Activated naive CD8-positive, alpha-beta T cell treated with anti-CD3 and anti-CD28 coated beads, Interleukin-2, amount 10 ng/mL, durations not matched to agents 7 days and 5 days (primary cell): ENCODE measurements at regions not wholly inside any gene's neighbourhood (a gene's known extent, or its start where the extent isn't known, plus 50 kb on each side); places are given as distances from the start of the nearest gene placed in this dataset.
"Not testable (repeated sequence)": the region's sequence is repeated elsewhere in the genome, so short reads cannot be mapped to it uniquely, and the experiment has no call there.

Experiments used
- ATAC-seq: fragments of 150-1000 bp; cut with Tn5 transposase; one replicate; pipeline ENCODE4 v1.10.0; 2021; ENCODE audit warnings: low read depth, moderate library complexity
- POLR2A ChIA-PET: fragments of 350-600 bp; sonication (Branson Sonifier 250); formaldehyde crosslinking; loops from one replicate; lab custom pipeline; 2021; ENCODE audit warnings: antibody characterized with exemption; lab: Charles Lee
- DNase-seq: peaks from one replicate; pipeline ENCODE4 v3.0.0; 2021
- H3K27ac Mint-ChIP-seq: one replicate; pipeline ENCODE4 v1.8.0; 2022; ENCODE audit warnings: mild to moderate bottlenecking, mixed read lengths
- H3K27me3 Mint-ChIP-seq: one replicate; pipeline ENCODE4 v1.8.0; 2022; ENCODE audit warnings: mild to moderate bottlenecking, moderate library complexity, mixed read lengths
- H3K36me3 Mint-ChIP-seq: one replicate; pipeline ENCODE4 v1.8.0; 2021; ENCODE audit warnings: mild to moderate bottlenecking, mixed read lengths
- H3K4me1 Mint-ChIP-seq: one replicate; pipeline ENCODE4 v1.8.0; 2021; ENCODE audit warnings: mixed read lengths
- H3K4me3 Mint-ChIP-seq: one replicate; pipeline ENCODE4 v1.8.0; 2022; ENCODE audit warnings: mild to moderate bottlenecking, moderate library complexity, mixed read lengths
- H3K9me3 Mint-ChIP-seq: one replicate; pipeline ENCODE4 v1.8.0; 2021; ENCODE audit warnings: mixed read lengths

GRCh38 chr5:6083311-6083978, 294.9 kb downstream of the MED10 start:
- POLR2A ChIA-PET: no interaction called here
- no peak for DNase-seq
- H3K4me1 Mint-ChIP-seq: no peaks in the 10 kb centered on the region
- H3K4me3 Mint-ChIP-seq: no peak overlapping the region
- H3K9me3 Mint-ChIP-seq: no peaks in the 10 kb centered on the region
- H3K27me3 Mint-ChIP-seq: no peaks in the 10 kb centered on the region
- no peak for ATAC-seq
- H3K36me3 Mint-ChIP-seq: no peaks in the 10 kb centered on the region
- no peak overlapping the region for H3K27ac Mint-ChIP-seq

GRCh38 chr5:6082685-6083084, 295.7 kb downstream of the MED10 start:
- H3K27ac Mint-ChIP-seq: no peak overlapping the region

GRCh38 chr5:6081727-6082210, 296.6 kb downstream of the MED10 start:
- no peaks in the 10 kb centered on the region for H3K9me3 Mint-ChIP-seq
- no peak for DNase-seq
- H3K4me1 Mint-ChIP-seq: no peaks in the 10 kb centered on the region
- no peak overlapping the region for H3K27ac Mint-ChIP-seq
- no peak overlapping the region for H3K4me3 Mint-ChIP-seq
- ATAC-seq: no peak
- POLR2A ChIA-PET: no interaction called here
- no peaks in the 10 kb centered on the region for H3K27me3 Mint-ChIP-seq
- H3K36me3 Mint-ChIP-seq: no peaks in the 10 kb centered on the region

More at GRCh38 chr5:6082685-6083084, 295.7 kb downstream of the MED10 start:
- DNase-seq (no peak), ATAC-seq (no peak)
- H3K4me3 Mint-ChIP-seq: no peak overlapping the region
- POLR2A ChIA-PET: no interaction called here
- H3K36me3 Mint-ChIP-seq: no peaks in the 10 kb centered on the region
- no peaks in the 10 kb centered on the region for H3K9me3 Mint-ChIP-seq
- no peaks in the 10 kb centered on the region for H3K4me1 Mint-ChIP-seq
- H3K27me3 Mint-ChIP-seq: no peaks in the 10 kb centered on the region

GRCh38 chr5:6080930-6081726, 297.2 kb downstream of the MED10 start:
- Mint-ChIP-seq H3K36me3 (no peaks in the 10 kb centered on the region), H3K27me3 (no peaks in the 10 kb centered on the region), H3K4me3 (no peak overlapping the region), H3K27ac (no peak overlapping the region), H3K9me3 (no peaks in the 10 kb centered on the region), H3K4me1 (no peaks in the 10 kb centered on the region)
- POLR2A ChIA-PET: no interaction called here
- DNase-seq: no peak
- no peak for ATAC-seq

GRCh38 chr5:6080436-6080835, 297.9 kb downstream of the MED10 start:
- POLR2A ChIA-PET: no interaction called here
- no peaks in the 10 kb centered on the region for H3K4me1 Mint-ChIP-seq
- ATAC-seq (no peak), DNase-seq (no peak)
- H3K4me3 Mint-ChIP-seq: no peak overlapping the region
- H3K27ac Mint-ChIP-seq: no peak overlapping the region
- H3K27me3 Mint-ChIP-seq: no peaks in the 10 kb centered on the region
- no peaks in the 10 kb centered on the region for H3K36me3 Mint-ChIP-seq
- H3K9me3 Mint-ChIP-seq: no peaks in the 10 kb centered on the region

- DNase-seq: no peak
- Mint-ChIP-seq H3K27me3 (no peaks in the 10 kb centered on the region), H3K4me3 (no peak overlapping the region), H3K36me3 (no peaks in the 10 kb centered on the region), H3K9me3 (no peaks in the 10 kb centered on the region), H3K27ac (no peak overlapping the region), H3K4me1 (no peaks in the 10 kb centered on the region)
- no peak for ATAC-seq
- POLR2A ChIA-PET: no interaction called here
Observed at GRCh38 chr5:6078881-6079280, 299.5 kb downstream of the MED10 start.

GRCh38 chr5:6076341-6077239, 301.8 kb downstream of the MED10 start:
- H3K27me3 Mint-ChIP-seq: no peaks in the 10 kb centered on the region
- no peaks in the 10 kb centered on the region for H3K4me1 Mint-ChIP-seq
- H3K36me3 Mint-ChIP-seq: no peaks in the 10 kb centered on the region
- DNase-seq: no peak
- no peak overlapping the region for H3K4me3 Mint-ChIP-seq
- POLR2A ChIA-PET: no interaction called here
- no peak overlapping the region for H3K27ac Mint-ChIP-seq
- no peak for ATAC-seq
- no peaks in the 10 kb centered on the region for H3K9me3 Mint-ChIP-seq

GRCh38 chr5:6072488-6072887, 305.9 kb downstream of the MED10 start:
- H3K27ac Mint-ChIP-seq, H3K4me1 Mint-ChIP-seq, DNase-seq, H3K9me3 Mint-ChIP-seq, H3K36me3 Mint-ChIP-seq, H3K4me3 Mint-ChIP-seq, H3K27me3 Mint-ChIP-seq, POLR2A ChIA-PET, ATAC-seq: not testable (repeated sequence)

- no peak for ATAC-seq
- H3K36me3 Mint-ChIP-seq: no peaks in the 10 kb centered on the region
- no peak overlapping the region for H3K27ac Mint-ChIP-seq
Observed at GRCh38 chr5:6069496-6070185, 308.7 kb downstream of the MED10 start.

GRCh38 chr5:6066016-6066415, 312.3 kb downstream of the MED10 start:
- no peak overlapping the region for H3K27ac Mint-ChIP-seq
- POLR2A ChIA-PET: no interaction called here
- H3K4me1 Mint-ChIP-seq: no peaks in the 10 kb centered on the region
- no peaks in the 10 kb centered on the region for H3K36me3 Mint-ChIP-seq
- no peaks in the 10 kb centered on the region for H3K27me3 Mint-ChIP-seq
- H3K4me3 Mint-ChIP-seq: no peak overlapping the region
- H3K9me3 Mint-ChIP-seq: no peaks in the 10 kb centered on the region
- no peak for DNase-seq
- ATAC-seq: no peak

More at GRCh38 chr5:6069496-6070185, 308.7 kb downstream of the MED10 start:
- DNase-seq: no peak
- H3K9me3 Mint-ChIP-seq: no peaks in the 10 kb centered on the region
- H3K27me3 Mint-ChIP-seq: no peaks in the 10 kb centered on the region
- H3K4me3 Mint-ChIP-seq: no peak overlapping the region
- H3K4me1 Mint-ChIP-seq: no peaks in the 10 kb centered on the region
- POLR2A ChIA-PET: no interaction called here

GRCh38 chr5:6059137-6059800, 319.1 kb downstream of the MED10 start:
- ATAC-seq (no peak), DNase-seq (no peak)
- Mint-ChIP-seq H3K9me3 (no peaks in the 10 kb centered on the region), H3K4me3 (no peak overlapping the region), H3K27me3 (no peaks in the 10 kb centered on the region), H3K36me3 (no peaks in the 10 kb centered on the region), H3K4me1 (no peaks in the 10 kb centered on the region), H3K27ac (no peak overlapping the region)
- POLR2A ChIA-PET: no interaction called here

GRCh38 chr5:6058055-6058715, 320.2 kb downstream of the MED10 start:
- H3K27me3 Mint-ChIP-seq: no peaks in the 10 kb centered on the region
- POLR2A ChIA-PET: no interaction called here
- no peak overlapping the region for H3K4me3 Mint-ChIP-seq
- H3K36me3 Mint-ChIP-seq: no peaks in the 10 kb centered on the region
- DNase-seq (no peak), ATAC-seq (no peak)
- no peaks in the 10 kb centered on the region for H3K4me1 Mint-ChIP-seq
- H3K27ac Mint-ChIP-seq: no peak overlapping the region
- no peaks in the 10 kb centered on the region for H3K9me3 Mint-ChIP-seq
